ENCODE measurements at regions not wholly inside any gene's neighbourhood (a gene's known extent, or its start where the extent isn't known, plus 50 kb on each side); places are given as distances from the start of the nearest gene placed in this dataset.
"Not testable (repeated sequence)": the region's sequence is repeated elsewhere in the genome, so short reads cannot be mapped to it uniquely, and the experiment has no call there.

DNA sequence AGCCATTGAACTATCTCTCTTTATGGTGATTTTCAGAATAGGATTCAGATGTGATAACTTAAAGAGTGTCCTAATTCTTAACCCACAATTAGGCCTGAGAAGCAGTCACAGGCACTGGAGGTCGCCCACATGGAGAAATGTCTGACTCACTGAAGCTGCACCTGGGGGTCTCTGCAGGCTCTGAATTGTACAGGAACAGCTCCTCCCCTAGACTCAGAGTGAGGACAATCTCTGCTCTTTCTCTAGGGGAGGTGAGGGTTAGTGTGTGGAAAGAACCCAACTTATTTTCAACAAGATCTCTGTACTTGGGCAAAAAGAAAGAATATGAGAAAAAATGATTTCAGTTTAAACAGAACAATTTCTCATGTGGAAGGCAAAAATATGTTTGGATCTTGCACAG lies 1124.6 kb downstream of the TMEM121 start:
- DNase-seq, result no peak
- Histone ChIP-seq H3K4me1 (no peaks in the 10 kb centered on the region), H3K27ac (no peak overlapping the region), H3K9me3 (no peaks in the 10 kb centered on the region), H3K4me3 (no peak overlapping the region), H3K36me3 (ENCODE audit: low read depth, missing control alignments) (no peaks in the 10 kb centered on the region), H3K27me3 (no peaks in the 10 kb centered on the region)
- intact Hi-C loops (cut with DNase I; ENCODE audit: low total_unique reads), result no loop called here
- no peak for TF ChIP-seq POLR2A (IDR thresholded peaks at IDR 0.05)
- TF ChIP-seq, protein P1, sequence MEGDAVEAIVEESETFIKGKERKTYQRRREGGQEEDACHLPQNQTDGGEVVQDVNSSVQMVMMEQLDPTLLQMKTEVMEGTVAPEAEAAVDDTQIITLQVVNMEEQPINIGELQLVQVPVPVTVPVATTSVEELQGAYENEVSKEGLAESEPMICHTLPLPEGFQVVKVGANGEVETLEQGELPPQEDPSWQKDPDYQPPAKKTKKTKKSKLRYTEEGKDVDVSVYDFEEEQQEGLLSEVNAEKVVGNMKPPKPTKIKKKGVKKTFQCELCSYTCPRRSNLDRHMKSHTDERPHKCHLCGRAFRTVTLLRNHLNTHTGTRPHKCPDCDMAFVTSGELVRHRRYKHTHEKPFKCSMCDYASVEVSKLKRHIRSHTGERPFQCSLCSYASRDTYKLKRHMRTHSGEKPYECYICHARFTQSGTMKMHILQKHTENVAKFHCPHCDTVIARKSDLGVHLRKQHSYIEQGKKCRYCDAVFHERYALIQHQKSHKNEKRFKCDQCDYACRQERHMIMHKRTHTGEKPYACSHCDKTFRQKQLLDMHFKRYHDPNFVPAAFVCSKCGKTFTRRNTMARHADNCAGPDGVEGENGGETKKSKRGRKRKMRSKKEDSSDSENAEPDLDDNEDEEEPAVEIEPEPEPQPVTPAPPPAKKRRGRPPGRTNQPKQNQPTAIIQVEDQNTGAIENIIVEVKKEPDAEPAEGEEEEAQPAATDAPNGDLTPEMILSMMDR (IDR thresholded peaks at IDR 0.05), result no peak
- 0 to 44% methylated on average over 1 of the region's 1 CpG for WGBS, 2 donors

DNA sequence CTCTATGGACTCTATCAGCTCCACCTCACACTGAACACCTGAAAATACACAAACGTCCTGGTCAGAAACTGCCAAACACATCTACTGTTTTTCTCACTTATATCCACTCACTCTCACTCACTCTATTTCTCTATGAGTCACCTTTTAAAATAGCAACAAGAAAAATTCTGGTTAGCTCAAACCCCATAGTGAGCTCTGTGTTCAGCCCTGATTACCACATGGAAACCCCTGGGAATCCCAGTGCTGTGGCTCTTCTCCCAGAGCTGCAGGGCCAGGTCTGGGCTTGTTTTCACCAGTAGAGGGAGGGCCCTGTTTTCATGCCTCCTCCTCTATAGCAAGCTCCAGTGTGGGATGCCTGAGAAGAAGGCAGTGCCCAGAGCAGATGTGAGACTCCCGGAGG lies 1126.1 kb downstream of the TMEM121 start:
- Histone ChIP-seq H3K9me3 (no peaks in the 10 kb centered on the region), H3K4me3 (no peak overlapping the region), H3K27me3 (no peaks in the 10 kb centered on the region), H3K36me3 (ENCODE audit: low read depth, missing control alignments) (no peaks in the 10 kb centered on the region), H3K27ac (no peak overlapping the region), H3K4me1 (no peaks in the 10 kb centered on the region)
- 46 to 47% methylated on average over 2 of the region's 2 CpGs for WGBS, 2 donors
- TF ChIP-seq, protein P1 (IDR thresholded peaks at IDR 0.05), result no peak
- no peak for TF ChIP-seq POLR2A (IDR thresholded peaks at IDR 0.05)
- intact Hi-C loops (cut with DNase I; ENCODE audit: low total_unique reads), result no loop called here
- no peak for DNase-seq

- Histone ChIP-seq H3K27ac (no peak overlapping the region), H3K4me3 (no peak overlapping the region), H3K27me3 (no peaks in the 10 kb centered on the region), H3K9me3 (no peaks in the 10 kb centered on the region), H3K4me1 (no peaks in the 10 kb centered on the region), H3K36me3 (ENCODE audit: low read depth, missing control alignments) (no peaks in the 10 kb centered on the region)
- peak; percentile 49 for DNase-seq
- intact Hi-C loops (cut with DNase I; ENCODE audit: low total_unique reads), result no loop called here
- no peak for TF ChIP-seq POLR2A (IDR thresholded peaks at IDR 0.05)
- TF ChIP-seq, protein P1 (IDR thresholded peaks at IDR 0.05), result peak in 1 of 3 experiments; percentile 33
- 33 to 48% methylated on average over 3 to 8 of the region's 8 CpGs for WGBS, 2 donors
Measured at GRCh38 chr14:106657460-106657859, 1131.1 kb downstream of the TMEM121 start.

GRCh38 chr14:106658066-106658860 lies 1131.9 kb downstream of the TMEM121 start:
- H3K4me3 ChIP-seq; H3K27ac ChIP-seq; DNase-seq; H3K4me1 ChIP-seq; H3K36me3 ChIP-seq (ENCODE audit: low read depth, missing control alignments); H3K9me3 ChIP-seq; H3K27me3 ChIP-seq; intact Hi-C loops (cut with DNase I; ENCODE audit: low total_unique reads): not testable (repeated sequence)
- 58 to 63% methylated on average over 7 of the region's 7 CpGs for WGBS, 2 donors

GRCh38 chr14:106661561-106661960 lies 1135.2 kb downstream of the TMEM121 start:
- H3K27ac ChIP-seq; intact Hi-C loops (cut with DNase I; ENCODE audit: low total_unique reads); H3K4me1 ChIP-seq; H3K9me3 ChIP-seq; H3K4me3 ChIP-seq; H3K27me3 ChIP-seq; H3K36me3 ChIP-seq (ENCODE audit: low read depth, missing control alignments): not testable (repeated sequence)
- TF ChIP-seq, protein P1 (IDR thresholded peaks at IDR 0.05), result peak in 1 of 3 experiments; percentile 26
- peak; percentile 37 for DNase-seq
- 65 to 81% methylated on average over 4 of the region's 4 CpGs for WGBS, 2 donors

Data from testis (tissue), 2 donors.